Common myeloid progenitor, CD34-positive (primary cell): ENCODE measurements at regions not wholly inside any gene's neighbourhood (a gene's known extent, or its start where the extent isn't known, plus 50 kb on each side); places are given as distances from the start of the nearest gene placed in this dataset.

Source experiments
- CTCF ChIA-PET: fragments of 350-600 bp; sonication (Branson Sonifier 250); formaldehyde crosslinking; loops from one replicate; lab custom pipeline; 2021; ENCODE audit warnings: antibody characterized with exemption; lab: Charles Lee
- POLR2A ChIA-PET: fragments of 350-600 bp; sonication (Branson Sonifier 250); formaldehyde crosslinking; loops from one replicate; lab custom pipeline; 2021; ENCODE audit warnings: antibody characterized with exemption; lab: Charles Lee
- DNase-seq, 3 donors: peaks; one replicate each; pipeline versions ENCODE4 v3.0.0 to v3.0.0-alpha.2; 2013
- H3K27ac ChIP-seq, 2 experiments: 1 replicate in 1 of 2; 2 replicates in 1 of 2; pipeline ENCODE4 v1.7.0; 2013; ENCODE audit warnings: inconsistent platforms in 2 of 2, low read length in 2 of 2, mild to moderate bottlenecking in 2 of 2, low read depth in 1 of 2, moderate library complexity in 1 of 2; ENCODE audit not compliant: severe bottlenecking in 2 of 2, insufficient read depth in 1 of 2, poor library complexity in 1 of 2
- H3K27me3 ChIP-seq, 5 experiments: replicated peaks in 2 of 5; 1 replicate in 3 of 5; 2 replicates in 2 of 5; pipeline versions ENCODE4 v1.6.1 to v1.7.0; 2013; ENCODE audit warnings: low read length in 4 of 5, mild to moderate bottlenecking in 2 of 5, moderate library complexity in 2 of 5, inconsistent platforms in 1 of 5; ENCODE audit not compliant: insufficient read depth in 5 of 5, control insufficient read depth in 4 of 5
- H3K36me3 ChIP-seq, 4 experiments: 1 replicate in 2 of 4; 2 replicates in 2 of 4; pipeline versions ENCODE4 v1.6.1 to v1.7.0; 2013; ENCODE audit warnings: low read length in 3 of 4, control low read depth in 1 of 4, mild to moderate bottlenecking in 1 of 4; ENCODE audit not compliant: control insufficient read depth in 4 of 4, insufficient read depth in 4 of 4
- H3K4me1 ChIP-seq, 4 experiments: 1 replicate in 3 of 4; 2 replicates in 1 of 4; pipeline versions ENCODE4 v1.6.1 to v1.7.1; 2013; ENCODE audit warnings: low read length in 3 of 4, mild to moderate bottlenecking in 3 of 4, control low read depth in 1 of 4, inconsistent platforms in 1 of 4, moderate library complexity in 1 of 4; ENCODE audit not compliant: control insufficient read depth in 4 of 4, insufficient read depth in 4 of 4; ENCODE audit errors: control extremely low read depth in 1 of 4
- H3K4me3 ChIP-seq, 7 experiments: 1 replicate in 4 of 7; 2 replicates in 3 of 7; pipeline versions ENCODE4 v1.5.1 to v1.7.0; 2013; ENCODE audit warnings: mild to moderate bottlenecking in 7 of 7, low read length in 6 of 7, moderate library complexity in 6 of 7, inconsistent platforms in 2 of 7, low read depth in 2 of 7, control low read depth in 1 of 7; ENCODE audit not compliant: insufficient read depth in 4 of 7, control insufficient read depth in 1 of 7; ENCODE audit errors: extremely low read depth in 1 of 7
- H3K9me3 ChIP-seq, 5 experiments: 1 replicate in 4 of 5; 2 replicates in 1 of 5; pipeline versions ENCODE4 v1.6.1 to v1.7.1; 2013; ENCODE audit warnings: low read length in 4 of 5, mild to moderate bottlenecking in 2 of 5, inconsistent platforms in 1 of 5, low read depth in 1 of 5, moderate library complexity in 1 of 5; ENCODE audit not compliant: control insufficient read depth in 4 of 5, insufficient read depth in 2 of 5; ENCODE audit errors: control extremely low read depth in 1 of 5
- WGBS: methylation state at CpG from one replicate; pipeline ENCODE4 v1.1.5; 2013; ENCODE audit not compliant: insufficient coverage; 5-methylcytosine and 5-hydroxymethylcytosine counted together

DNA sequence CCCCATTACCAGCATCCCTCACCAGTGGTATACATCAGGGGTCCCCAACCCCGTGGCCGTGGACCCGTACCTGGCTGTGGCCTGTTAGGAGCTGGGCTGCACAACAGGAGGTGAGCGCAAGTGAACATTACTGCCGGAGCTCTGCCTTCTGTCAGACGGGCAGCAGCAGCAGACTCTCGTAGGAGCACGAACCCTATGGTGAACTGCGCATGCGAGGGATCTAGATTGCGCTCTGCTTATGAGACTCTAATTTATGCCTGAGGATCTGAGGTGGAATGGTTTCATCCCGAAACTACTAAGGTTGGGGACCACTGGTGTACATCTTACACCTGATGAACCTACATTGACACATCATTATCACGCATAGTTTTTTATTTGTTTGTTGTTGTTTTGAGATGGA is 52.8 kb upstream of the DHX15 start:
- POLR2A ChIA-PET, result no interaction called here
- Histone ChIP-seq H3K4me3 (no peak overlapping the region), H3K9me3 (no peaks in the 10 kb centered on the region), H3K4me1 (peaks cover 5 to 19% (median 9%) of the 10 kb centered on the region in 4 experiments), H3K27me3 (no peaks in the 10 kb centered on the region), H3K36me3 (no peaks in the 10 kb centered on the region), H3K27ac (no peak overlapping the region)
- DNase-seq, result no peak
- WGBS, result 97% methylated on average over 6 of the region's 13 CpGs
- CTCF ChIA-PET, result interaction anchor here (1.1 to 1.5 kb wide), 2 partner anchors 14 to 21 kb away, joined by 3 to 4 read pairs; no protein-coding TSS in a partner anchor

DNA sequence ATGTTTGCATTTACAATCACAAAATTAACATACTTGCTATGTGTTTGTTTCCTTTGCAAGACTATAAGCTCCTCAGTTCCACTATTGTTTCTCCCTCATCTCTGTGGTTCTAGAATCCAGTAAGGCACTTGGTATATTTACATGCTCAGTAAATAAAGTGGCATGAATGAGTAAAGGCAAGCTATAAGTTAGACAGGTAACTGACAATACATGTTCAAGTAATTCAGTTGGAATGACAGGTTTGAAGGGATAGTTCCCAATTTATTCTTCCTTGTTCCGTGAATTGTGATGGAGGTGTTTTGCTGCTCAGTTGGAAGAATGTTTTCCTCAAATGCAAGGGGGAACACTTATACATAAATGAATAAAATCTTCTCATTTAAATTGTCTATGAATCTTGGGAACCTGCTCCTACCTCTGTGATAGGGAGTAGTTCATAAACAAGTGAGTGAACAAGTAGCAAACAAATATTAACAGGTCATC is 54.1 kb upstream of the DHX15 start:
- CTCF ChIA-PET, result interaction anchor here (1.1 to 1.5 kb wide), 3 partner anchors 13 to 22 kb away, joined by 3 to 4 read pairs (median 3); no protein-coding TSS in a partner anchor
- no CpG with 5 or more reads among the region's 1 CpG for WGBS
- POLR2A ChIA-PET, result interaction anchor here (0.6 kb wide), 1 partner anchor 14 kb away, joined by 4 read pairs; no protein-coding TSS in a partner anchor

DNA sequence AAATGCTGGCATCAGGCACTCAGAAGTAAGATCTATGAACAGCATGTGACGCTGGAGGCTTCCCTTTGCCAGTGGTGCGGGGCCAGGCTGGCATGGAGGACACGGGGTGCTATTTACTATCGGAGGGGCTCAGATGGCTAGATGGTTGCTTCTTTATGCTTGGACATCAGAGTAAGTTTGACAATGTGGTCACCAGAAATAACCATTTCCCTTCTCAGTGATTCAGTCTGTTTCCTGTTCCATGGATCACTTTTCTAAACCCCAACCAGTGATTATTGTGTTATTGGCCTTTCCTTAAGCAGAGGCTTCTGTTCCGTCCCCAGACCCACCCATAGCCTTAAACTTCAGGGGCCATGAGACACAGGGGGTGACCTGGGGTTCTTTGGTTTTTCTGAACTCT is 55.4 kb upstream of the DHX15 start:
- ChIA-PET POLR2A (interaction anchor here (0.6 kb wide), 1 partner anchor 450 kb away, joined by 3 read pairs; no protein-coding TSS in a partner anchor), CTCF (interaction anchor here (0.8 to 1.5 kb wide), 6 partner anchors 12 to 89 kb away, joined by 3 to 8 read pairs (median 3); no protein-coding TSS in a partner anchor)
- 35% methylated on average over 4 of the region's 5 CpGs for WGBS
- DNase-seq, result peak in 2 of 3 donors; percentile 58 to 80
- Histone ChIP-seq H3K27ac (no peak overlapping the region), H3K9me3 (no peaks in the 10 kb centered on the region), H3K36me3 (no peaks in the 10 kb centered on the region), H3K4me3 (peak overlapping the region in 3 of 7 experiments; percentile 8 to 35 (median 11)), H3K4me1 (peaks cover 5 to 19% (median 9%) of the 10 kb centered on the region in 4 experiments), H3K27me3 (no peaks in the 10 kb centered on the region)

More for the DNA sequence above, 54.1 kb upstream of the DHX15 start:
- H3K27me3 ChIP-seq, result no peaks in the 10 kb centered on the region
- no peaks in the 10 kb centered on the region for H3K36me3 ChIP-seq
- no peak for DNase-seq
- H3K27ac ChIP-seq, result no peak overlapping the region
- peaks cover 5 to 19% (median 9%) of the 10 kb centered on the region in 4 experiments for H3K4me1 ChIP-seq
- no peaks in the 10 kb centered on the region for H3K9me3 ChIP-seq
- H3K4me3 ChIP-seq, result no peak overlapping the region

DNA sequence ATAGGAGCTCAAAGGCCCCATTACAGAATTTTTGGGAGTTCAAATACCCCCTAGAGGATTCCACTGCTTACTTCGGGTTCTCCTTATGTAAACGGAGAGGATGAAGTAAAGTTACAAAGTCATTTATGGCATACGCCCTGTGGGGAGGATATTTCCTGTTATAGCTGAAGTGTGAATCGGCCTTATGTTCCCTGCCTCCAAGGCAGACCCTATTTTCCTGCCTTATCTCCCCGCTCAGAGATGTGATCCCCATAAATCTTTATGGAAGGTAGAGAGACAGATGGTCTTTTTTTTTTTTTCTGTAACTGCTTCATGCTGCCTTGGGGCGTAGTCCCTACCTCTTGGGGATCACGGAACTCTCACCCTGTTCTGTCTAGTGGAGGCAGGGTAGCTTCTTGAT is 56.0 kb upstream of the DHX15 start:
- peak; percentile 31 to 87 (median 74) for DNase-seq
- Histone ChIP-seq H3K4me1 (peaks cover 5 to 19% (median 9%) of the 10 kb centered on the region in 4 experiments), H3K36me3 (no peaks in the 10 kb centered on the region), H3K9me3 (no peaks in the 10 kb centered on the region), H3K27ac (no peak overlapping the region), H3K27me3 (no peaks in the 10 kb centered on the region), H3K4me3 (peak overlapping the region in 2 of 7 experiments; percentile 8 to 35)
- POLR2A ChIA-PET, result no interaction called here
- 14% methylated on average over 3 of the region's 7 CpGs for WGBS
- CTCF ChIA-PET, result interaction anchor here (1.1 to 1.5 kb wide), 4 partner anchors 11 to 90 kb away, joined by 3 to 8 read pairs (median 5); no protein-coding TSS in a partner anchor

GRCh38 chr4:24642981-24643547 is 58.7 kb upstream of the DHX15 start:
- Histone ChIP-seq H3K36me3 (no peaks in the 10 kb centered on the region), H3K27ac (no peak overlapping the region), H3K9me3 (no peaks in the 10 kb centered on the region), H3K4me1 (peaks cover 5 to 19% (median 9%) of the 10 kb centered on the region in 4 experiments), H3K4me3 (no peak overlapping the region), H3K27me3 (no peaks in the 10 kb centered on the region)
- ChIA-PET POLR2A (no interaction called here), CTCF (no interaction called here)
- no peak for DNase-seq
- 100% methylated on average over 3 of the region's 3 CpGs for WGBS

DNA sequence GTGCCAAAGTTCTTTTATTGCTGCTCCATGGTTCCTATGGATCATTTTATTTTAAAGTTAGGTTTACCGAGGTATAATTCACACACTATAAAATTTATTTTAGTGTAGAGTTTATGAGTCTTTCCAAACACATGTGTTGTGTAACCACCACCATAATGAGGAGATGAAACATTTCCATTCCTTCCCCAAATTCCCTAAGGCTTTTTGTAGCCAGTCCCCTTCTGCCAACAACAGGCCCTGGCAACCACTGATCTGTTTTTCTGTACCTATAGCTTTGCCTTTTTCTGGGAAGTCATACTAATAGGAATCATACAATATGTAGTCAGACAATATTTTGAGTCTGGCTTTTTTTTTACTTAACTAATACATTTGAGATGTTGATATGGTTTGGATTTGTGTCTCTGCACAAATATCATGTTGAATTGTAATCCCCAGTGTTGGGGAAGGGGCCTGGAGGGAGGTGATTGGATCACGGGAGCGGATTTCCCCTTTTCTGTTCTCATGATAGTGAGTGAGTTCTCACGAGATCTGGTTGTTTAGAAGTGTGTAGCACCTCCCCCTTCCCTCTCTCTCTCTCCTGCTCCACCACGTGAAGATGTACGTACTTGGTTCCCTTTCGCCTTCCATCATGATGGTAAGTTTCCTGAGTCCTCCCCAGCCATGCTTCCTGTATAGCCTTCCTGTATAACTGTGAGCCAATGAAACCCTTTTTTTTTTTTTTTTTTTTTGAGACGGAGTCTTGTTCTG is 59.6 kb upstream of the DHX15 start:
- no peak overlapping the region for H3K27ac ChIP-seq
- no peaks in the 10 kb centered on the region for H3K9me3 ChIP-seq
- ChIA-PET CTCF (no interaction called here), POLR2A (no interaction called here)
- no peaks in the 10 kb centered on the region for H3K36me3 ChIP-seq
- no peaks in the 10 kb centered on the region for H3K27me3 ChIP-seq
- WGBS, result 50% methylated on average over 3 of the region's 8 CpGs
- no peak overlapping the region for H3K4me3 ChIP-seq
- H3K4me1 ChIP-seq, result peaks cover 5 to 19% (median 9%) of the 10 kb centered on the region in 4 experiments
- peak in 2 of 3 donors; percentile 49 to 50 for DNase-seq
